HL-60 (cell line): ENCODE measurements at regions not wholly inside any gene's neighbourhood (a gene's known extent, or its start where the extent isn't known, plus 50 kb on each side); places are given as distances from the start of the nearest gene placed in this dataset.

Experiments
- POLR2AphosphoS5 ChIP-seq: IDR thresholded peaks from 2 replicates; pipeline ENCODE4 v1.6.1; 2012; ENCODE audit warnings: low read depth
- SPI1 ChIP-seq: IDR thresholded peaks from 2 replicates; pipeline ENCODE4 v1.6.1; 2012; ENCODE audit warnings: low read depth, mild to moderate bottlenecking, borderline replicate concordance

DNA sequence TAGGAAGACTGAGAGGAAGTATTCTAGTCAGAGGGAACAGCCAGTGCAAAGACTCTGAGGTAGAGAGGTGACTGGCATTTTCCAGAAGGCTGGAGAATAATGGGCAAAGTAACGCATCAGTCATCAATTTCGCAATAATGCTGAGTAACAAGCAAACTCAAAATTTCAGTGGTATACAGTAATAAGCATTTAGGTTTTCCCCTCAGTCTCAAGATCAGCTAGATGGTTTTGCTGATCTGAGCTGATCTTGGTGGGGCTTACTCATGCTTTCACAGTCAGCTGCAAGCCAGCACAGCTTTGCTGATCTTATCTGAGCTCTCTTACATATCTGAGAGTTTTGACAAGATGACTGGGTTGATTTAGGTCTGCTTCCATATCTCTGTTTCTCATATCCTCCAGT is 108.7 kb downstream of the TSEN15 start:
- TF ChIP-seq SPI1 (no peak), POLR2AphosphoS5 (no peak)
